SW 1271 (cell line): ENCODE measurements at regions not wholly inside any gene's neighbourhood (a gene's known extent, or its start where the extent isn't known, plus 50 kb on each side); places are given as distances from the start of the nearest gene placed in this dataset.

ENCODE experiments used
- DNase-seq, 2 experiments: peaks; one replicate each; lab custom pipeline; 2025; lab: John Stamatoyannopoulos, UW

DNA sequence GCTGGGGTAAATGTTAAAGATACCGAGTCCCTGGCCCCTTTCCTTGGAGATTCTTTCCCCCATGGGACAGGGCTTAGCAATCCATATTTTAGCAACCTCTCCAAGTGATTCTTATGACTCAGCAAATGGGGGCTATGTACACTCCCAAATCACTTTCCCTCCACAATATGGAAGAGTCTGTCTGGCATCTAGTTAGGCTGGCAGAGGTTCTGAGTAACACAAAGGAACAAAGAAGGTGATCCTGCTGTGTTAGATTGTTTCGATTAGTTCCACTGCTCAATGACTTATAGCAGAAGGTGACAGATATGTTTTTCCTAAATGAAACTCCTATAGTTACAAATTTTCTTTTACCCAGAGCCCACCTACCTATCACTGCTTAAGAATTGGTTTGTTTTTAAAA, 154.0 kb upstream of the SYT13 start:
- DNase-seq = no peak

DNA sequence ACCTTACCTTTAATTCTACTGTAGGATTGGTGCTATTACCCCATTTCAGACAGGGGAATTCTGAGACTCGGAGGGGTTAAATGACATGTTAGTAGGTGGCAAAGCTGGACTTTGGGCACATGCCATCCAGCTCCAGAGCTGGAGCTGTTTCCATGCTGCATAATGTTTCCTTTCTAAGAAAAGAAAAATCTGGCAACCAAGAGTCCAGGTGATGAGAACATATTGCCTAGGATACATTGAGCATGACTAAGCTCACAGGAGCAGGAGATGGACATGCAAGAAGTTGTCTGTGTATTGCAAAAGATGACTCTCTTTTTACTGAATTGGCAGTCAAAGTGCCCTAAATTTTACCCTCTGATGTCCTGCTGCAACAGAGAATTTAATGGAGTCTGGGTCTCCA, 150.8 kb upstream of the SYT13 start:
- no peak for DNase-seq

DNA sequence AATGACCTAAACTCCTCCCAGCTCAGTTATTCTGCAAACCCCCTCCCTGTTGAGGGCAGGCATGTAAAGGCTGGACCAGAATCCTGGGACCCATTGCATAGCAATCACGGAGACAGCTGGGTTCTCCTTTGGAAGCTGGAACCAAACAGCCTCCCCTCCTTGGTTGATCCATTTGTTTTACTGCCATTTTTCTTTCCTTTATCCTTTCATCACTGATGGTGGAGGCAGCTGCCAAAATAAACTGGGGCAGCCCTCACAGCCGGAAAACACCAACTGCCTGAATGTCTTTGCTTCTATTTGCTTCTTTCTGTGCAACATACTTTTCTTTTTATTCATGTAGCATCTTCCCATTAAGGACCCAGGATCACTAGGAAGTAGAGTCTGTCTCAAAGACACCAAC, 150.0 kb upstream of the SYT13 start:
- DNase-seq = no peak

DNA sequence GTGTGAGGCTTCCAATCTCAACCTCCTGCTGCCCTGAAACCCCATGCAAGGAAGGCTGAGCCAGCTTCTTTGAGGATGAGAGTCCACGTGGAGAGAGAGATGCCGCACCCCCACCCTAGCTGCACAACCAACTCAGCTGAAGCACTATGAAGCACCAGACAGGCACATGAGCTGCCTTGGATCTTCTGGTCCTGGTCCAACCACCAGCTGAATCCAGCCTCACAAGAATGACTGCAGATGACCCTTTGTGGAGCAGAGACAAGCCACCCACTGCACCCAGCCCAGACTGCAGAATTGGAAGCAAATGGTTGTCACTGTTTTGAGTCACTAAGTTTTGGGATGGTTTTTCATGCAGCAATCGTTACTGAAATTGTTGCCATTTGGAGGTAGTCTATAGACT, 149.6 kb upstream of the SYT13 start:
- DNase-seq = no peak

DNA sequence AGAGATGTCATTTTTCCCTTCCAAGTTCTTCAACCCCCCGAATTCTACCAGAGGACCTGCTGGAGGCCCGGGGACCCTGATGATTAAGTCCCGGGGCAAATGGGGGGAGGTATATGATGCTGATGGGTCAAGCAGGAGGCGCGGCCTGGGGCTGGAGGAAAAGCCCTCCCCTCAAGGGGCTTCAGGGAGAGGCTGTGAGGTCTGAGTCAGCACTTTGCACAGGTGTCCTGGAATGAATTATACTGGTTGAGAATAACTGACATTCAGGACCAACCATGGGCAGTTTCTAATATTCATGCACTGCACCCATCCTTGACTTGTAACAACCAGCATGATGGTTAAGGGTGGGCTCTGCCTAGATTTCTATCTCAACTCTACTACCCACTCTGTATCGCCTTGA, 146.8 kb upstream of the SYT13 start:
- no peak for DNase-seq

DNA sequence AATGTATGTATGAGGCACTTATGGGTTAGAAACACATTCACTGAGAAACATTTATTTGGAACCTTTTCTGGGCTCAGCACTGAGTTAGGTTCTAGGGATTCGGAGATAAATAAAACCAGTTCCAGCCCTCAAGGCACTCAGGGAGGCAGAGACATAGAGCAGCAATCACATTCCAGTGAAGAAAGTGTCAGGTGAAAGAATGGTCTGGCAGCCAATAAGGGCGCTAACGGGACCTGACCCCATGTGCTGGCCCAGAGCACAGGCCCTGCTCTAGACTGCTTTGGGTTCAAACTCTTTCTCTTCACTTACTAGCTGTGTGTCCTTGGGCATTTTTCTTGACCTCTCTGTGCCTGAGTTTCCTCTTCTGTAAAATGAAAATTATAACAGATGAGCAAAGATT, 146.0 kb upstream of the SYT13 start:
- no peak for DNase-seq

DNA sequence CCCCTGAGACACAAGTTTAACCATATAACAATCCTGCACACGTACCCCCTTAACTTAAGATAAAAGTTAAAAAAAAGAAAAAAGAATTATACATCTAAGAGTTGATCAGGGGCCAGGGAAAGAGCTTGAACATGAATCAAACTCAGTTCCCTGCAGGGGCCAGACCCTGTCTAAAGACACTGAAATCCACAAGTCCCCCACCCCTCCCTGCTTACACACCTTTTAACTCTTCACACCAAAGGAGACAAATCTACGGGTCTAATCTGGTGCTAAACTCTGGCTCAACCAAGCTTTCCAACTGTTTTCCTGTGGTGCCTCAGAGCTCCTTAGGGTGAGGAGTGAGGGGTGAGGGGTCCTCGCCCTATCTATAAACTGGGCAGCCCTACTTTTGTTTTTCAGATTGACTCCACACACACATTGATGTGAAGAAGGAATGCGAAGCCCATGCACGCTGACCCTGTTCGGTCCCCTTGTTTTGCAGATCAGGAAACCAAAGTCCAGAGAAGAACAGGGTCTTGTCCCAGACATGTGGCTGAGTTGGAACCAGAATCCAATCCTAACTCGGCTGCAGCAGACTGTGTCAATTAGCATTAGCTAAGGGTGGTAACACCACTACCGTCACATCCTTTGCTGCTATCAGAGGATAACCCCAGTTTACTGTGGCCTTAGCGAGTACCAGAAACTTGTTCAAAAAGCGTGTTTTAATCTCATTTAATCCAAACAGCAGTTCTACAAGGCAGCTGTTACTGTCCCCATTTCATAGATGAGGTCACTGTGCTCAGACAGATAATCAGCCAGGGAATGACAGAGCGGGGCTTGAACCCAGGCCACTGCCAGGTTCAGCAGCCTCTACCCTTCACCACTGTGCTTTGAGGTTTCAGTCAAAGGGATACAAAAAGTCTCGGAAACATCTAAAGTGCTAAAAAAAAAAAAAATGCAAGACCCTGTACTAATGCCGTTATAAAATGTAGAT, 145.2 kb upstream of the SYT13 start:
- DNase-seq = no peak

DNA sequence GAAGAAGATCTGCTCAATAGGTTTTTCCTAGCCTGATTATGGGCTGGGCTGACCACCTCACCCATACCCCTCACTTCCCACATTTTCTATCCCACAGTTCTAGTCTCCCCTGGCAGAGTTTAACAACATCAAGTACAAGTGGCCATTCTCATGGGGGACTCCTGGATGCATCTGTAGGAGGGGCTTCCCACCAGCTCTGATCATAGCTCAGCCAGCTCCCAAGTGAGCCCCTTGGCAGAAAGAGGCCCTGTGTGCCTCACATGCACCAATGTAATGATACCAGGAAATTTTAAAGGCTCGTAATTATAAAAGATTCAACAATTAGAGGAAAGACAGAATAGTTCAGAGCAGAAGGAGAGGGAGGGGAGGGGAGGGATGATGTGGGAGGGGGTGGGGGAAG, 144.2 kb upstream of the SYT13 start:
- no peak for DNase-seq

DNA sequence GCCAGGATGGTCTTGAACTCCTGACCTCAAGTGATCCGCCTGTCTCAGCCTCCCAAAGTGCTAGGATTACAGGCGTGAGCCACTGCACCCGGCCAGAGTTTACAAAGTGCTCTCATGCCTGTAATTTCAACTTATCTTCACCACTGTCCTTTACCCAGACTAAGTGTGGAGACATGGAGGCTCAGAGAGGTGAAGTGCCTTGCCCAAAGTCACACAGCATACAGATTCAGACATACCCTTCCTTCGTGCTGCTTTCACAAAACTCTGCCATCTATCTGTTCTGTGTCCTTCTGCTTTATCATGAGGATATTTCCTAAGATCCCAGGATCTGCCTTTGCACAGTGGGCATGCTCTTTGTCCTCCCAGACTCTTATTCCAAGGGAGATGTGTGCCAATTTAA, 143.6 kb upstream of the SYT13 start:
- DNase-seq = no peak

DNA sequence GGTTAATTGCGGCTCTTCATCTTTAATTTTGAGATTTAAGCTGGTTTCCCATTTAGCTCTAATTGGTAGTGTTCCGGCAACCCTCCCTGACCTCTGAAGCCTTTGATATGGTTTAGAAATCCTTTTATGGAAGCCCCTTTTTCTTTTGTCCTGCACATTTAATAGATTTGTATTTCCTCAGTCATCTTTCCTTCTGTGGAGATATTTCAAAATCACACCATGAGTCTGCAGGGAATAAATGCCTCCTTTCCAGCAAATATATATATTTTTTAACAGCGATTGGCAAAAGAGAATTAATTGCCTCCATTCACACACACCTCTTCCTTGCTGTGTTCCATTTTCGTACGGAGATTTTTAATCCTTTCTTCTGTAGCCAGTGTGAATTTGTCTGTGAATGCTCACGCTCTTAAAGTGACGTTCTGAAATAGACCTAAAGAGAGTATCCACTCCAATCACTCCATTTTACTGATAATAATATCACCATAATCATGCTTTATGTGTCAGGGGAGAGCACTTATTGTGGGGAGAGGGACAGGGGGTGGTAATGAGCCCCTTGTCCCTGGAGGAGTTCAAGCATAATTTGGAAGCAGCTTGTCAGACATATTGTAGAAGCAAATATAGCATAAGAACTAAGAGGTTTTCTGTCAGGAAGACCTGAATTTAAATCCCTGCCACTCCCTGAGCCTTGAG, 142.5 kb upstream of the SYT13 start:
- DNase-seq = no peak

DNA sequence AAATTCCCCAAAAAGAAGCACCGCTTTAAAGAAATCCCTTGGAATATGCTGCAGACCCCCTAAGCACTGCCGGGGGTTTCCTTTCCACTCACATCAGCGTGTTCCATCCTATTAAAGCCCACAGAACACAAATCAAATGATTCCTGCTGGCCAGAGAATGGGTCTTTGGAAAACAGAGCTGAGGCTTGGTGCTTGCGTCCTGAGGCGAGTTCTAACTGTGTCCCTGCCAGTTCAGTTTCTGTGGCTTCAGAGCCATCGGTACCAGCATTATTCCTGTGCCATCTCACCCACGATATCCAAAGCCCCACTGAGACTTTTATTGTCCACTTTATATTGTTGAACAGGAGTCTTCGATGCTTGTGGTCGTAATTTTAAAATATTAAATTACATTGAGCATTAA, 142.0 kb upstream of the SYT13 start:
- DNase-seq = no peak

DNA sequence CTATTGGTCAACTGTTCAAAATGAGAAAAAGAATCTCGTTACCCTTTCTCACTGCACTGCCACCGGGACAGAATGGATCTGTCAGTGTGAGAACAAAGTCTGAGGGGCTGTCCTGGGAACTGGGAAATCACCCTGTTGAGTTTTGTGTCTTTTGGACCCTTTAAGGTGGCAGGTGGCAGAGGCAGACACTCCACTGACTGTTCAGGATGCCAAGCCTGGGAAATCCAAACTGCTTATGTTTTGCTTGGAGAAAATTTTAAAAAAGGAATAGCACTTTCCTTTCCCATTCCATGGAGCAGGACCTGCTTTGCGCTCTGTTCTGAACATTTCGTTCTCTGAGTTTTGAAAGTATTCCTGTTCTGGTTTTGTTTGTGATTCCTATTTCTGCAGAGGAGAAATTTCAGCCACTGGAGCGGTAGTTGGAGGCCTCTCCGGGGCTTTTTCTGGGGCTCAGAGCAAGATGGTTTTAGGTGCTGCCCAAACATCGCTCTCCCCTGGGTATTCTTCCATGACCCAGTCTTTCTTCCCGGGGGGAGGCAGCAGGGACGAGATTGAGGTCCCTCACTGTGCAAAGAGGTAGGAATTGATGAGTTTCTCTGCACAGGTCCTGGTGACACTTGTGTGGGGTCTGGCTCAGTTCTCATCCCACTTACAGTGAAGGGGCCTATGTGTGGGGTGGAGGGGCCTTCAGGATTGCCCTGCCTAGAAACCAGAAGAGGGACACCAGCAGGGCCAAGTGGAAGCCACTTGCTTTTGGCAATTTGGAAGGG, 138.5 kb upstream of the SYT13 start:
- DNase-seq = no peak

DNA sequence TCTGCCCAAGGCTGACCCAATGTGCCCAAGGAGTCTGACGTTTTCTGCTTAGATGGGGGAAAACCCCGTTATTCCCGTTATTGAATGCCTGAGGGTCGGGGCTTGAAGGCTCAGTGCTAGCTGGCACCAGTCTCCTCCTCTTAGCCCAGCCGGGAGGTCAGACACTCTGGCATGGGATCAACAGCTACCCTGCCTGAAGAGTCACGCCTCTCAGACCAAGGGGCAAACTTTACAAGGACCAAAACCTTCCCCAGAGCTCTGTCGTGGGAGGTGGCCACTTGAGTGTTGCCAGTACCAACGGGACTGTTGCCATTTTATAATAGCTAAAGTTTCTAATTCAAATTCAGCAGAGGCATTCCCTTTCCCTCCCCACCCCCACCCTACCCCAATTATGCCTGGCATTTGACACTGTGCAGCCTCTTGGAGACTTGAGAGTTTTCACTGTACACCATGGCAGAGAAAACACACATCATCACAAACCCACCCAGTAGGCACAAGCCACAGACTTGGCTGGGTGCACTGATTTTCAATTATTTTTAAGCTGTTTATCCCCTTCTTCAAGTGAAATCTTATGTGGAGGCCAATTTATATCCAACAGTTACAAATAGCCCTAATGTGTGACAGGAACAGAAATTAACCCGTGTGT, 137.5 kb upstream of the SYT13 start:
- DNase-seq = no peak

DNA sequence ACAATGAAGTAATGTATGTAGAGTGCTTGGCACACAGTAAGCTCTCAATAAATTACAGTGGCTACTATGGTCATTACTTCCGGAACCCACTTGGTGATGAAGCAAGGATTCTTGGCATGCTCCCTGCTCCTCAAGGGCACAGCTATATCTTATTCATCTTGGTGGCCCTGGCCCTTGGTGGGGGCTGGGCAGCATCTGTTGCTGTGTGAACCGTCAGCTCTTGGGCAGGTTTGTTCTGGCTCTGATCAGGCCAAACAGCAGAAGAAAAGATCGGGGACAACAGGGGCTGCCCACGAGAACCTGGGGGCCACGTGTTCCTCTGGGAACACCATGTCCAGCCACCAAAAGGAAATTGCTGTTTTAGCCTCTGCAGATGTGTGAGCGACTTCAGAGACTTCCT, 136.9 kb upstream of the SYT13 start:
- no peak for DNase-seq

DNA sequence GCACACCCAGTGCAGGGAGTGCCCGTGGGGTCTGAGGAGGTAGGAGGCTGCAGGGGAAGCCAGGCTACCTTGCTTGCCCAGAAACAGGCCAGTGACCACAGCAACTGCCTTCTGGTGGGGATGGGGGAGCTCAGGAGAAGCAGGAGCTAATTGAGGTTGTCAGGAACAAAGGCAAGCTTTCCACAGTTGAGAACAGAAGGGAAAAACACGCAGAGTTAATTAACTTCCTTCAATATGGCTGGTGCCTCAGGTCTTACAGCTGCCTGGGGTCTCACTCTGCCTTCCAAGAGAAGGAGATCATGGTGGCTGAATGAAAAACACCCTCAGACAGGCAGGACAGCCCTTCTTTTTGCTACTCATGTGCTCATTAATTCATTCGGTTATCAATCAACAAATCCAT, 127.9 kb upstream of the SYT13 start:
- no peak for DNase-seq

DNA sequence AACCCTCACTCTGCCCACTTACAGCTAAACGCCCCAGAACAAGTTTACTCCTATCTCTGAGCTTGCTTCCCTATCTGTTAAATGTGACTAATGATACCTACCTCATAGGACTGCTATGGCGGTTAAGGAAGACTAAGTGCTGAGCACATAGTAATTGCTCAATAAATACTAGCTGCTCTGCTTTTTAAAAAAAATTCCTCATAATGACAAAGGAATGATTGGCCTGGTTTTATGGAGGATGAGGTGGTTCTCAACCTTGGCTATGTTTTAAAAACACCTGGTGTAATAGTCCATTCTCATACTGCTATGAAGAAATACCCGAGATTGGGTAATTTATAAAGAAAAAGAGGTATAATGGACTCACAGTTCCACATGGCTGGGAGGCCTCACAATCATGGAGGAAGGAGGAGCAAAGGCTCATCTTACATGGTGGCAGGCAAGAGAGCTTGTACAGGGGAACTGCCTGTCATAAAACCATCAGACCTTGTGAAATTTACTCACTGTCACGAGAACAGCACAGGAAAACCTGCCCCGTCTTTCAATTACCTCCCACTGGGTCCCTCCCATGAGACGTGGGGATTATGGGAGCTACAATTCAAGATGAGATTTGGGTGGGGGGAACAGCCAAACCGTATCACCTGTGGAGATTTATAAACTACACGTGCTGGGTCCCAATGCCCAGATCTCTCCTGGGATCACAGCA, 127.2 kb upstream of the SYT13 start:
- DNase-seq = no peak

DNA sequence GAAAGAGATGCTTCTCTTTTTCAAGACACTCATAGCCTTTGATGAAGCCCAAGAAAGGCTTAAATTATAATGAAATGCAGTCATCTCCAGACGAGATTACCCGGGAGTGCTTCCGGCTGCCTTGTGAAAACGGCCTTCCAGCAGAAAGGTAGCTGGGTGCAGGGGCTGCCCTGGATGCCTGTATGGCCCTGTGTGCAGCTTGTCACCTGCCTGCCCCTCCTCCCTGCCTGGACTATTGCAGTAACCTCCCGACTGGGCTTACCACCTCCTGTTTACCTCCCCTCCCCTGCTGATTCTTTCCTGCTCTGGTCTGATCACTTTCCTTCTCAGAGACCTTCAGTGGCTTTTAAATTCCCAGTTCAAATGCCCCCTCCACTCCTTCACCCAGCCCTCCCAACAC, 126.4 kb upstream of the SYT13 start:
- no peak for DNase-seq

DNA sequence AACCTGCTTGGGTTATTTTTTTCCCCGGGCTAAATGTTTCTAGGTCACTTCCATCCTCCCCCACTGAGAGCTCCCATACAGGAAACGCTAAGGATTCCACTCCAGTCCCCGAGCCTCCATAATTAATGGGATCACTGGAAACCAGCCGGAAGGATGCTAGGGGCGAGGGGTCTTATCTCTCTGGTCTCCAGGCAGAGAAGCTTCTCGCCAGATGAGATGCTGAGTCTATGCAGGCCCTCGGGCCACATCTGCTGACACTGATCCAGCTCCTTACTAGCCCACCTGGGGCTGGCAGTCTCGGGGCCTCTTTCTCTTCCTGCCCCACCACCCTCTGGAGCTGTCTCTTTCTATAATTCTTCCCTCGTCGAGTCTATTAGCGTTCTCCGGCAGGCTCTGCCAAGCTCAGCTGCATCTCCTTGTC, 125.9 kb upstream of the SYT13 start:
- no peak for DNase-seq

DNA sequence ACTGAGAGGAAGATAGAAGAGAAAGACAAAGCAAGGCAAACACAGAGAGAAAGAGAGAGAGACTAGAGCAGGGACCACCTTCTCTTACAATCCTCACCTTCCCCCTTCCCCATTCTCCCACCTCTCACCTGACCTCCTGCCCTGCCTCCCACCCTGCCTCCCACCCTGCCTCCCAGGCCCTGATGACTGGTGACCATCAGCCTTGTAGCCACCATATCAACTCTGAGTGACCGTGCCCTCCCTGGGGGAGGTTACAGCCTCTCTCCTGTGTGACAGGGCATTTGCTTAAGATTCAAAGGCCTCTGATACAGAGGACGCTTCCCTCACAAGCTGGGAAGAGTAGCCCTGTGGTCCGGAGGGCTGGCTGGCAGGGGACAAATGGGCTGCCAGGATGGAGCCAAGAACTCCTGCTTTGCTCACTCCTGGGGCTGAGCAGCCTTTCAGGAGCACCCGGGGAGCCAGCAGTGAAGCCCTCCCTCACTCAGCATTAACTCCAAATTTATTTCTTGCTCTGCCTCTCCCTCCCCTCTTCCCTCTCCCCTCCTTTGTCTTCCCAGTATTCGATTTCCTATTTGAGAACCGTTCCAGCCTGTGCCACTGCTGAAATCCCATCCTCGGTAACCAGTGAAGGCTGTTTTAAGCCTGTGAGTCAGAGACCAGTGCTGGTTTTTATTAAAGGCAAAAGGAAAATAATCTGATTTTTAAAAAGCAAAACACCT, 125.2 kb upstream of the SYT13 start:
- DNase-seq = no peak

DNA sequence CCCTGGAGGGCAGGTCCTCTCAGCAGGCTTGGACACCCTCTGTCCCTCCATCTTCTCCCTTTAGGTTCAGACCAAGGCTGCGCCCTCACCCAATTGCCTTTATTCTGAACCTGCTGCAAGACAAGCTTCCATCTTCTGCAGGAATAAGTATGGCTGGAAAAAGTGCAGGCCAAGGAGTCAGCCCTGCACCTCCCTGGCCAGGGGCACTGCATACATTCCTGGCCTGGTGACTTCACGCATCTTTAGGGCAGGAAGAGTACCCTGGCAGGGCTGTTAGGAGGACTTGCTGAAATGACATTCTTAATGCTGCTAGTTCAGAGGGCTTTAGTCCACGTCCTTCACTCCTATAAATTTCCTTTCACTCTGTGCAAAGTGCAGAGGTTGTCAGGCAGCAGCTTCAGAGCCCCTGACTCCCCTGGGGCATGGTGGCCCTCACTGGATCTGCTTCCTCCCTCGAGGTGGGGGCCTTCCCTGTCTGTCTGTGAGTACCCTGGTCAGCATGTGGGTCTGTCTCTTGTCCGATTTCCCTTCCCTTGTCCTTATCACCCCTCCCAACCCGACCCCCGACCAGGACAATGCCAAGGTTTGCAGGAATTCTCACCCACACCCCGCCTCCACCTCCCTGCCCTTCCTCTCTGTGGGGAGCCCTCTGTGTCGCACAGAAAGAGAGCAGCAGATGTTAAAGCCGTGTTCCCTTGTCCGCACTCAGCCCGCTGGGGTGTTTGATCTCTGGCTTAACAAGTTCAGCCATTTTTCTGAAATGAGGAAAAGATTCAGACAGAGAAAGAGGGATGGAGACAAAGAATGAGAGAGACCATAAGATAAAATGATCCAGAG, 124.5 kb upstream of the SYT13 start:
- no peak for DNase-seq
